Transverse colon (tissue), 4 donors: ENCODE measurements at regions not wholly inside any gene's neighbourhood (a gene's known extent, or its start where the extent isn't known, plus 50 kb on each side); places are given as distances from the start of the nearest gene placed in this dataset.

Experiments used
- CTCF ChIP-seq, 5 experiments: fragments of 200-600 bp in 3 of 5; fragments of 450-650 bp in 2 of 5; sonication (generic) in 3 of 5; IDR thresholded peaks; 1 replicate in 2 of 5; 2 replicates in 3 of 5; pipeline ENCODE4 v1.5.1; 2016 to 2017; ENCODE audit warnings: antibody characterized with exemption in 5 of 5, inconsistent platforms in 3 of 5, mild to moderate bottlenecking in 2 of 5, moderate library complexity in 1 of 5
- POLR2A ChIP-seq: fragments of 450-650 bp; IDR thresholded peaks from one replicate; pipeline ENCODE4 v1.6.1; 2016; ENCODE audit warnings: antibody characterized with exemption, mild to moderate bottlenecking, moderate library complexity
- POLR2AphosphoS5 ChIP-seq, 3 donors: sonication (generic); formaldehyde crosslinking; IDR thresholded peaks; one replicate each; pipeline ENCODE4 v1.6.1; 2016; ENCODE audit warnings: antibody characterized with exemption in 3 of 3

DNA sequence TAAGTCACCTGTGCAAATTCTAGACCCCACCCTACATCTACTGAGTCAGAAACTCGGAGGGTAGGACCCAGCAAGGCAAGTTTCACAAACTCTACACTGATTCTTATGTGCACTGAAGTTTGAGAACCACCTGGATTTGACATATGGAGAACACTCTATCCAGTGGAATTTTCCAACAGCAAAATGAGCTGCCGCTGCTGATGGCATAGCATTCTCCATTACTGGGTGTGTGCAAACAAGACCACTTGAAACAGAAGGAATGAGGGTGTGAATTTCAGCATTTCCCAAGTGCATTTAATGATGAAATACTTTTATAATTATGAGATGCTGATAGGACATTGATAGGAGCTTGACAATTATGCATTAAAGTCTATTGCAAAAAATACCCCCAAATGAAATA is 229.1 kb upstream of the IL12B start:
- TF ChIP-seq CTCF (IDR thresholded peaks at IDR 0.05) (no peak), POLR2A (no peak), POLR2AphosphoS5 (IDR thresholded peaks at IDR 0.05) (no peak)
